ENCODE measurements at regions not wholly inside any gene's neighbourhood (a gene's known extent, or its start where the extent isn't known, plus 50 kb on each side); places are given as distances from the start of the nearest gene placed in this dataset.

- Histone ChIP-seq H3K4me1 (no peaks in the 10 kb centered on the region), H3K36me3 (no peaks in the 10 kb centered on the region), H3K27me3 (no peaks in the 10 kb centered on the region), H3K27ac (no peak overlapping the region), H3K4me3 (no peak overlapping the region), H3K9me3 (no peaks in the 10 kb centered on the region)
- TF ChIP-seq CTCF (IDR thresholded peaks at IDR 0.05), result no peak
- DNase-seq (no peak), ATAC-seq (no peak)
- intact Hi-C loops (cut with DNase I), result no loop called here
Measured at GRCh38 chr2:145136702-145137101, 616.8 kb upstream of the ZEB2 start.

- no peak overlapping the region for H3K4me3 ChIP-seq
- H3K36me3 ChIP-seq, result no peaks in the 10 kb centered on the region
- no peak for TF ChIP-seq CTCF (IDR thresholded peaks at IDR 0.05)
- H3K27ac ChIP-seq, result no peak overlapping the region
- no peak for DNase-seq
- H3K27me3 ChIP-seq, result no peaks in the 10 kb centered on the region
- intact Hi-C loops (cut with DNase I), result no loop called here
- ATAC-seq, result no peak
- H3K4me1 ChIP-seq, result no peaks in the 10 kb centered on the region
- H3K9me3 ChIP-seq, result no peaks in the 10 kb centered on the region
Measured at GRCh38 chr2:145126146-145126545, 606.2 kb upstream of the ZEB2 start.

GRCh38 chr2:145124085-145124484, 604.2 kb upstream of the ZEB2 start:
- ATAC-seq (no peak), DNase-seq (no peak)
- H3K4me1 ChIP-seq, result no peaks in the 10 kb centered on the region
- H3K4me3 ChIP-seq, result no peak overlapping the region
- H3K27me3 ChIP-seq, result no peaks in the 10 kb centered on the region
- H3K27ac ChIP-seq, result no peak overlapping the region
- no peaks in the 10 kb centered on the region for H3K36me3 ChIP-seq
- TF ChIP-seq CTCF (IDR thresholded peaks at IDR 0.05), result no peak
- intact Hi-C loops (cut with DNase I), result no loop called here
- no peaks in the 10 kb centered on the region for H3K9me3 ChIP-seq

- no peaks in the 10 kb centered on the region for H3K4me1 ChIP-seq
Measured at GRCh38 chr2:145123606-145124005, 603.7 kb upstream of the ZEB2 start.

GRCh38 chr2:145119225-145119624, 599.3 kb upstream of the ZEB2 start:
- intact Hi-C loops (cut with DNase I), result no loop called here

More at GRCh38 chr2:145123606-145124005, 603.7 kb upstream of the ZEB2 start:
- ATAC-seq (no peak), DNase-seq (no peak)
- Histone ChIP-seq H3K36me3 (no peaks in the 10 kb centered on the region), H3K27ac (no peak overlapping the region), H3K27me3 (no peaks in the 10 kb centered on the region), H3K9me3 (no peaks in the 10 kb centered on the region), H3K4me3 (no peak overlapping the region)
- intact Hi-C loops (cut with DNase I), result no loop called here
- TF ChIP-seq CTCF (IDR thresholded peaks at IDR 0.05), result no peak

More at GRCh38 chr2:145119225-145119624, 599.3 kb upstream of the ZEB2 start:
- TF ChIP-seq CTCF (IDR thresholded peaks at IDR 0.05), result no peak
- DNase-seq (no peak), ATAC-seq (no peak)
- Histone ChIP-seq H3K9me3 (no peaks in the 10 kb centered on the region), H3K36me3 (no peaks in the 10 kb centered on the region), H3K27me3 (no peaks in the 10 kb centered on the region), H3K27ac (no peak overlapping the region), H3K4me3 (no peak overlapping the region), H3K4me1 (no peaks in the 10 kb centered on the region)

All from left lung (tissue), 4 donors.